Spleen (tissue), 7 donors: ENCODE measurements at regions not wholly inside any gene's neighbourhood (a gene's known extent, or its start where the extent isn't known, plus 50 kb on each side); places are given as distances from the start of the nearest gene placed in this dataset.

Experiments used
- CTCF ChIP-seq, 11 experiments: fragments of 200-600 bp in 7 of 11; fragments of 450-650 bp in 4 of 11; sonication (generic) in 4 of 11; IDR thresholded peaks in 8 of 11; conservative IDR thresholded peaks in 3 of 11; 1 replicate in 7 of 11; 2 replicates in 4 of 11; pipeline versions ENCODE4 v1.4.0 to v1.8.0; 2016 to 2021; ENCODE audit warnings: antibody characterized with exemption in 11 of 11, inconsistent platforms in 4 of 11, mild to moderate bottlenecking in 1 of 11
- POLR2A ChIP-seq, 3 donors: fragments of 450-650 bp; IDR thresholded peaks; one replicate each; pipeline ENCODE4 v1.5.1; 2017; ENCODE audit warnings: antibody characterized with exemption in 3 of 3, mild to moderate bottlenecking in 1 of 3
- POLR2AphosphoS5 ChIP-seq, 3 donors: sonication (generic); formaldehyde crosslinking; IDR thresholded peaks; one replicate each; pipeline ENCODE4 v1.5.1; 2017; ENCODE audit warnings: antibody characterized with exemption in 3 of 3
- donor health status: DM: no; HTN: no; CAD: no; lungs with moderate emphysema.
- donor health status: DM: no; HTN: no; CAD: no.
- donor health status: DM: no; HTN: no; CAD: no.

GRCh38 chr11:116114198-116114651, 610.0 kb upstream of the CADM1 start:
- TF ChIP-seq POLR2AphosphoS5 (IDR thresholded peaks at IDR 0.05) (no peak), CTCF (IDR thresholded peaks at IDR 0.05 in 8 of 11, conservative IDR thresholded peaks at IDR 0.05 in 3 of 11) (no peak), POLR2A (IDR thresholded peaks at IDR 0.05) (no peak)
